Type B pancreatic cell (in vitro differentiated cells): ENCODE measurements at regions not wholly inside any gene's neighbourhood (a gene's known extent, or its start where the extent isn't known, plus 50 kb on each side); places are given as distances from the start of the nearest gene placed in this dataset.

Experiments used
- DNase-seq: peaks from one replicate; pipeline ENCODE4 v3.0.0; 2021; ENCODE audit warnings: mixed read lengths; ENCODE audit not compliant: unreplicated experiment; ENCODE audit errors: extremely low spot score
- H3K27ac Mint-ChIP-seq: 2 replicates; pipeline ENCODE4 v1.8.0; 2021; ENCODE audit warnings: mild to moderate bottlenecking, mixed read lengths
- H3K27me3 Mint-ChIP-seq: 2 replicates; pipeline ENCODE4 v1.8.0; 2021; ENCODE audit warnings: mixed read lengths
- H3K36me3 Mint-ChIP-seq: 2 replicates; pipeline ENCODE4 v1.8.0; 2021; ENCODE audit warnings: mixed read lengths
- H3K4me1 Mint-ChIP-seq: one replicate; pipeline ENCODE4 v1.8.0; 2021; ENCODE audit warnings: mixed read lengths; ENCODE audit not compliant: unreplicated experiment
- H3K4me3 Mint-ChIP-seq: 2 replicates; pipeline ENCODE4 v1.8.0; 2021; ENCODE audit warnings: mild to moderate bottlenecking, mixed read lengths
- H3K9me3 Mint-ChIP-seq: 2 replicates; pipeline ENCODE4 v1.8.0; 2021; ENCODE audit warnings: mixed read lengths
- CTCF ChIP-seq: fragments of 200-600 bp; sonication (generic); conservative IDR thresholded peaks from 2 replicates; pipeline ENCODE4 v1.5.0; 2021; ENCODE audit warnings: antibody characterized with exemption, mild to moderate bottlenecking

DNA sequence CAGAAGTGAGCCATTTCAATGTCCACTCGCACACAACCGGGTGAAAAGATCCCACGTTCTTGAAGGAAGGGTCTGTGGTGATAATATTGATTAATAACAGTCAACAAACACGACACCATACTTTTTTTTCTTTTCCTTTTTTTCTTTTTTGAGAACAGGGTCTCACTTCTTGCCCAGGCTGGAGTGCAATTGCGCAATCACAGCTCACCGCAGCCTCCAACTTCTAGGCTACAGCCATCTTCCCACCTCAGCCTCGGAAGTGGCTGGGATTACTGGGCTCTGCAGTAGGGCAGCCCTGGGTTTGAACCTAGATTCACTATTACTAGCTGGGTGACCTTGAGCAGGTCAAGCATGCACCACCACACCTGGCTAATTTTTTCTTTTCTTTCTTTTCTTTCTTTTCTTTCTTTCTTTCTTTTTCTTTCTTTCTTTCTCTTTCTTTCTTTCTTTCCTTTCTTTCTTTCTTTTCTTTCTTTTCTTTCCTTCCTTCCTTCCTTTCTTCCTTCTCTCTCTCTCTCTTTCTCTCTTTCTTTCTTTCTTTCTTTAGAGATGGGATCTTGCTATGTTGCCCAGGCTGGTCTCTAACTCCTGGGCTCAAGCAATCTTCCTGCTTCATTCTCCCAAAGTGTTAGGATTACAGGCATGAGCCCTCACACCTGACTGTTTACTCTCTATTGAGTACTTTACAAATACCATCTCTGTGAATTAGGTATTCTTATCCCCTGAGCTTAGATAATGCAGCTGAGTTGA, 123.9 kb downstream of the SNX5 start:
- Mint-ChIP-seq H3K9me3 (peaks cover 4% of the 10 kb centered on the region), H3K4me3 (no peak overlapping the region), H3K27me3 (no peaks in the 10 kb centered on the region), H3K4me1 (peaks cover 20% of the 10 kb centered on the region), H3K36me3 (no peaks in the 10 kb centered on the region), H3K27ac (no peak overlapping the region)
- no peak for TF ChIP-seq CTCF
- DNase-seq = no peak

DNA sequence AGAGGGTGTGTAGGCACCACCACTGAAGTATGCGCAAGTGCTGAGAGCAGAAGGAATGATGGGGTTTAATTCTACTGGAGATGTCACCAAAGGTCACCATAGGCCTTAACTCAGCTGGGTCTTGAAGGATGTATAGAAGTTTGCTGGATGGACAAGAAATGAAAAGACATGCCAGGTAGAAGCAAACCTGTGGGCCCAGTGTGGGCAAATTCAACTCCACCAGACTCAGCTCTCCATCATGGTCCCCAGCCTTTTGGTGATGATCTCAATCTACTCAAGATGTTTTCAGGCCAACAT, 124.5 kb downstream of the SNX5 start:
- Mint-ChIP-seq H3K27ac (no peak overlapping the region), H3K9me3 (no peaks in the 10 kb centered on the region), H3K4me1 (peaks cover 21% of the 10 kb centered on the region), H3K4me3 (no peak overlapping the region), H3K27me3 (no peaks in the 10 kb centered on the region), H3K36me3 (no peaks in the 10 kb centered on the region)
- no peak for DNase-seq
- TF ChIP-seq CTCF = no peak

GRCh38 chr20:17843246-17844132, 125.1 kb downstream of the SNX5 start:
- no peaks in the 10 kb centered on the region for H3K36me3 Mint-ChIP-seq
- H3K27ac Mint-ChIP-seq = no peak overlapping the region
- DNase-seq = no peak
- no peak for TF ChIP-seq CTCF
- no peak overlapping the region for H3K4me3 Mint-ChIP-seq
- no peaks in the 10 kb centered on the region for H3K9me3 Mint-ChIP-seq
- no peaks in the 10 kb centered on the region for H3K27me3 Mint-ChIP-seq
- H3K4me1 Mint-ChIP-seq = peaks cover 23% of the 10 kb centered on the region

DNA sequence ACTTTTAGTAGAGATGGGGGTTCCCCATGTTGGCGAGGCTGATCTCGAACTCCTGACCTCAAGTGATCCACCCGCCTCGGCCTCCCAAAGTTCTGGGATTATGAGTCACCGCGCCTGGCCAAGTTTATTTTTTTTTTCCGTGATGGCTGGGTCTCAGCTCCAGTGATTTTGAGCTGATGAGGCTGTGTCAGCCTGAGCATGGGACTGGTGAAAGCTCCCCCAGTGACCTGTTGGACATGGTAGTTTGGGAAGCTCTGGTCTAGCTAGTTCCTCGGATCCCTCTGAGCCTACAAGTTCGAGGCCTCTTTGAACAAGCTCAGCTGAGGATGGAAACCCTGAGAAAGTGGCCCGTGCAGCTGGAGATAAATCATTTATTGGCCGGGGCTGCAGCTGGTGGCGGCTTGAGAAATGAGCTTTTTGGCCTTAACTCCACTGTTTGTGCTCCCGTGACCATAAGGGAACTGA, 126.8 kb downstream of the SNX5 start:
- Mint-ChIP-seq H3K27me3 (no peaks in the 10 kb centered on the region), H3K4me1 (peaks cover 25% of the 10 kb centered on the region), H3K36me3 (no peaks in the 10 kb centered on the region), H3K9me3 (no peaks in the 10 kb centered on the region), H3K27ac (no peak overlapping the region), H3K4me3 (no peak overlapping the region)
- no peak for DNase-seq
- no peak for TF ChIP-seq CTCF

GRCh38 chr20:17840423-17840822, 128.2 kb downstream of the SNX5 start:
- H3K9me3 Mint-ChIP-seq = no peaks in the 10 kb centered on the region
- no peak for DNase-seq
- H3K4me1 Mint-ChIP-seq = peaks cover 20% of the 10 kb centered on the region
- H3K36me3 Mint-ChIP-seq = no peaks in the 10 kb centered on the region
- H3K4me3 Mint-ChIP-seq = no peak overlapping the region
- H3K27me3 Mint-ChIP-seq = no peaks in the 10 kb centered on the region
- TF ChIP-seq CTCF = no peak
- no peak overlapping the region for H3K27ac Mint-ChIP-seq
